ENCODE measurements at regions not wholly inside any gene's neighbourhood (a gene's known extent, or its start where the extent isn't known, plus 50 kb on each side); places are given as distances from the start of the nearest gene placed in this dataset.

DNA sequence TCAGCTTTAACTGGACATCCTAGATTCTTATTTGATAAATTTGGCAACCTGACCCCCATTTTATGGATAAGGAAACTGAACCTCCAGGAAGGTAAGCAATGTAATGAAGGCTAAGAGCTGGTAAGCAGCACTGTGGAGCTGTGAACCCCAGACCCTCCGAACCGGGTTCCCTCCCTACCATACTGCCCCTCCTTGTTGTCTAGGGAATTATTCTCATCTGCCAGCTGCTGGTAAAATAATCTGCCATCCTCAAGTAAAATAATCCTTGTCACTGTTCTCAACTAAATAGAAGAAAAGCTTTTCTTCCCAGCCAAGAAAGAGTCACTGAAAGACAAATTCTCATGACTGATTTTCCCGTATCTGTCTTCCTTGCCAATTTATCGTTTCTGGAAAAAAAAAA lies 55.8 kb upstream of the PRDX6 start (continued):
- TF ChIP-seq, protein P1, sequence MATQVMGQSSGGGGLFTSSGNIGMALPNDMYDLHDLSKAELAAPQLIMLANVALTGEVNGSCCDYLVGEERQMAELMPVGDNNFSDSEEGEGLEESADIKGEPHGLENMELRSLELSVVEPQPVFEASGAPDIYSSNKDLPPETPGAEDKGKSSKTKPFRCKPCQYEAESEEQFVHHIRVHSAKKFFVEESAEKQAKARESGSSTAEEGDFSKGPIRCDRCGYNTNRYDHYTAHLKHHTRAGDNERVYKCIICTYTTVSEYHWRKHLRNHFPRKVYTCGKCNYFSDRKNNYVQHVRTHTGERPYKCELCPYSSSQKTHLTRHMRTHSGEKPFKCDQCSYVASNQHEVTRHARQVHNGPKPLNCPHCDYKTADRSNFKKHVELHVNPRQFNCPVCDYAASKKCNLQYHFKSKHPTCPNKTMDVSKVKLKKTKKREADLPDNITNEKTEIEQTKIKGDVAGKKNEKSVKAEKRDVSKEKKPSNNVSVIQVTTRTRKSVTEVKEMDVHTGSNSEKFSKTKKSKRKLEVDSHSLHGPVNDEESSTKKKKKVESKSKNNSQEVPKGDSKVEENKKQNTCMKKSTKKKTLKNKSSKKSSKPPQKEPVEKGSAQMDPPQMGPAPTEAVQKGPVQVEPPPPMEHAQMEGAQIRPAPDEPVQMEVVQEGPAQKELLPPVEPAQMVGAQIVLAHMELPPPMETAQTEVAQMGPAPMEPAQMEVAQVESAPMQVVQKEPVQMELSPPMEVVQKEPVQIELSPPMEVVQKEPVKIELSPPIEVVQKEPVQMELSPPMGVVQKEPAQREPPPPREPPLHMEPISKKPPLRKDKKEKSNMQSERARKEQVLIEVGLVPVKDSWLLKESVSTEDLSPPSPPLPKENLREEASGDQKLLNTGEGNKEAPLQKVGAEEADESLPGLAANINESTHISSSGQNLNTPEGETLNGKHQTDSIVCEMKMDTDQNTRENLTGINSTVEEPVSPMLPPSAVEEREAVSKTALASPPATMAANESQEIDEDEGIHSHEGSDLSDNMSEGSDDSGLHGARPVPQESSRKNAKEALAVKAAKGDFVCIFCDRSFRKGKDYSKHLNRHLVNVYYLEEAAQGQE (IDR thresholded peaks at IDR 0.05; ENCODE audit: low read depth, low read length) = no peak
- TF ChIP-seq, protein P2, sequence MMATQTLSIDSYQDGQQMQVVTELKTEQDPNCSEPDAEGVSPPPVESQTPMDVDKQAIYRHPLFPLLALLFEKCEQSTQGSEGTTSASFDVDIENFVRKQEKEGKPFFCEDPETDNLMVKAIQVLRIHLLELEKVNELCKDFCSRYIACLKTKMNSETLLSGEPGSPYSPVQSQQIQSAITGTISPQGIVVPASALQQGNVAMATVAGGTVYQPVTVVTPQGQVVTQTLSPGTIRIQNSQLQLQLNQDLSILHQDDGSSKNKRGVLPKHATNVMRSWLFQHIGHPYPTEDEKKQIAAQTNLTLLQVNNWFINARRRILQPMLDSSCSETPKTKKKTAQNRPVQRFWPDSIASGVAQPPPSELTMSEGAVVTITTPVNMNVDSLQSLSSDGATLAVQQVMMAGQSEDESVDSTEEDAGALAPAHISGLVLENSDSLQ (IDR thresholded peaks at IDR 0.05) = no peak

DNA sequence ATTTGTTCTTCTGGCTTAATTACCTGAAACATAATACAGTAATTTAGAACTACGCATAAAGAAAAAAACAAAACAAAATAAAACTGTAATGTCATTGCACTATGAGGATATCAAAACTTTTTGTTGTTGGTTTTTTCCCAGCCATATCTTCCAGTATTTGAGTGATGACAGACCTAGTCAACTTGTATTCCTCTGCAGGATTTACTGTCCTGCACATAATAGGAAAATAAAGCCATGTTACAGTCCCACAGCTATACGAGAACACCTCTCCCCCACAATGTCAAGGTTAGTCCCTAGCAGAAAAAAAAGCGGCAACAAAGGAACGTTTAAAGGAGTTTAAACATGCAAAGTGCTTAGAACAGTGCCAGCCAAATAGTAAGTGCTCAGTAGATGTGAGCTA lies 55.3 kb upstream of the PRDX6 start:
- Histone ChIP-seq H3K9me3 (replicated peaks; ENCODE audit: control insufficient read depth, insufficient read depth, low read length) (no peaks in the 10 kb centered on the region), H4K20me1 (ENCODE audit: control insufficient read depth, insufficient read depth) (no peaks in the 10 kb centered on the region), H3K4me2 (ENCODE audit: control insufficient read depth, insufficient read depth) (no peak overlapping the region), H3K79me2 (ENCODE audit: control insufficient read depth, insufficient read depth, low read length) (peaks cover 2% of the 10 kb centered on the region; the same call in 1 of the 2 replicates), H3K4me1 (ENCODE audit: control insufficient read depth, insufficient read depth, low read length) (peaks cover 26% of the 10 kb centered on the region), H2AFZ (ENCODE audit: control insufficient read depth, low read depth, low read length) (no peak overlapping the region), H3K27me3 (replicated peaks in 1 of 2; ENCODE audit: control insufficient read depth in 2 of 2, insufficient read depth in 2 of 2, low read length in 1 of 2) (no peaks in the 10 kb centered on the region), H3K4me3 (no peak overlapping the region), H3K36me3 (ENCODE audit: control insufficient read depth in 2 of 2, insufficient read depth in 2 of 2, low read length in 1 of 2) (no peaks in the 10 kb centered on the region), H3K9ac (ENCODE audit: control insufficient read depth, insufficient read depth, low read length) (no peak overlapping the region), H3K27ac (ENCODE audit: control insufficient read depth, insufficient read depth) (no peak overlapping the region)
- FAIRE-seq (no peak), DNase-seq (ENCODE audit: low read depth, low spot score) (no peak), ATAC-seq (no peak)
- ChIA-PET RAD21 (ENCODE audit: unreplicated experiment) (interaction anchor here (0.9 to 1.2 kb wide), 6 partner anchors 10 to 293 kb away, joined by 3 to 5 read pairs (median 4); partner anchors contain the start of gene KLHL20), POLR2A (interaction anchor here (0.5 to 1.0 kb wide), 2 partner anchors 54 to 1730 kb away, joined by 3 read pairs; no protein-coding TSS in a partner anchor), SMC1A (ENCODE audit: uncharacterized antibody, unreplicated experiment) (interaction anchor here (0.9 to 17.9 kb wide), 9 partner anchors 8 to 677 kb away, joined by 3 to 348 read pairs (median 4); partner anchors contain the start of genes DARS2 and TNFSF4), CTCF (interaction anchor here (0.7 to 3.9 kb wide), 6 partner anchors 9 to 680 kb away, joined by 3 to 21 read pairs (median 4); no protein-coding TSS in a partner anchor)
- intact Hi-C loops (cut with micrococcal nuclease; ENCODE audit: unreplicated experiment) = loop anchor here (2.0 to 10.0 kb wide), 3 partner anchors 403 to 651 kb away; partner anchors contain the start of genes CENPL and DARS2
- in situ Hi-C loops (cut with MboI) = no loop called here
- WGBS (ENCODE audit: insufficient coverage, insufficient replicate concordance, low lambda C conversion rate, missing lambda C conversion rate) = 95% methylated on average over 4 of the region's 4 CpGs
- no TSS peak for BruUV-seq (replicated peaks)
- TF ChIP-seq RB1 (IDR thresholded peaks at IDR 0.05; ENCODE audit: borderline replicate concordance) (no peak), ZNF274 (IDR thresholded peaks at IDR 0.05; ENCODE audit: insufficient read depth, insufficient read length) (no peak), IKZF2 (IDR thresholded peaks at IDR 0.05) (no peak), HDGF (IDR thresholded peaks at IDR 0.05) (no peak), POU2F2 (IDR thresholded peaks at IDR 0.05; ENCODE audit: borderline replicate concordance, low read depth, low read length) (no peak), HCFC1 (IDR thresholded peaks at IDR 0.05; ENCODE audit: low read length) (no peak), MXI1 (IDR thresholded peaks at IDR 0.05; ENCODE audit: low read depth, low read length) (no peak)
- TF ChIP-seq, protein P3, sequence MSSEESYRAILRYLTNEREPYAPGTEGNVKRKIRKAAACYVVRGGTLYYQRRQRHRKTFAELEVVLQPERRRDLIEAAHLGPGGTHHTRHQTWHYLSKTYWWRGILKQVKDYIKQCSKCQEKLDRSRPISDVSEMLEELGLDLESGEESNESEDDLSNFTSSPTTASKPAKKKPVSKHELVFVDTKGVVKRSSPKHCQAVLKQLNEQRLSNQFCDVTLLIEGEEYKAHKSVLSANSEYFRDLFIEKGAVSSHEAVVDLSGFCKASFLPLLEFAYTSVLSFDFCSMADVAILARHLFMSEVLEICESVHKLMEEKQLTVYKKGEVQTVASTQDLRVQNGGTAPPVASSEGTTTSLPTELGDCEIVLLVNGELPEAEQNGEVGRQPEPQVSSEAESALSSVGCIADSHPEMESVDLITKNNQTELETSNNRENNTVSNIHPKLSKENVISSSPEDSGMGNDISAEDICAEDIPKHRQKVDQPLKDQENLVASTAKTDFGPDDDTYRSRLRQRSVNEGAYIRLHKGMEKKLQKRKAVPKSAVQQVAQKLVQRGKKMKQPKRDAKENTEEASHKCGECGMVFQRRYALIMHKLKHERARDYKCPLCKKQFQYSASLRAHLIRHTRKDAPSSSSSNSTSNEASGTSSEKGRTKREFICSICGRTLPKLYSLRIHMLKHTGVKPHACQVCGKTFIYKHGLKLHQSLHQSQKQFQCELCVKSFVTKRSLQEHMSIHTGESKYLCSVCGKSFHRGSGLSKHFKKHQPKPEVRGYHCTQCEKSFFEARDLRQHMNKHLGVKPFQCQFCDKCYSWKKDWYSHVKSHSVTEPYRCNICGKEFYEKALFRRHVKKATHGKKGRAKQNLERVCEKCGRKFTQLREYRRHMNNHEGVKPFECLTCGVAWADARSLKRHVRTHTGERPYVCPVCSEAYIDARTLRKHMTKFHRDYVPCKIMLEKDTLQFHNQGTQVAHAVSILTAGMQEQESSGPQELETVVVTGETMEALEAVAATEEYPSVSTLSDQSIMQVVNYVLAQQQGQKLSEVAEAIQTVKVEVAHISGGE (CRISPR knock-in tag; IDR thresholded peaks at IDR 0.05) = no peak

All from GM12878 (cell line).